Fibroblast of lung (primary cell): ENCODE measurements at regions not wholly inside any gene's neighbourhood (a gene's known extent, or its start where the extent isn't known, plus 50 kb on each side); places are given as distances from the start of the nearest gene placed in this dataset.

Source experiments
- DNase-seq, 2 donors: peaks; one replicate each; pipeline versions ENCODE4 v3.0.0 to v3.0.0-alpha.2; 2010; ENCODE audit warnings: low read depth in 2 of 2
- H2AFZ ChIP-seq: 2 replicates; pipeline ENCODE4 v1.5.1; 2012; ENCODE audit warnings: low read length, control low read depth, inconsistent platforms
- H3K27ac ChIP-seq: 2 replicates; pipeline ENCODE4 v1.5.1; 2011; ENCODE audit warnings: low read length, control low read depth; ENCODE audit not compliant: insufficient read depth
- H3K27me3 ChIP-seq: 2 replicates; pipeline ENCODE4 v1.5.1; 2011; ENCODE audit warnings: mild to moderate bottlenecking, low read length; ENCODE audit not compliant: control insufficient read depth, insufficient read depth
- H3K36me3 ChIP-seq: 2 replicates; pipeline ENCODE4 v1.5.1; 2011; ENCODE audit warnings: low read length; ENCODE audit not compliant: control insufficient read depth, insufficient read depth
- H3K4me1 ChIP-seq: 2 replicates; pipeline ENCODE4 v1.5.1; 2011; ENCODE audit warnings: low read length; ENCODE audit not compliant: control insufficient read depth, insufficient read depth; ENCODE audit errors: extremely low read depth
- H3K4me2 ChIP-seq: 2 replicates; pipeline ENCODE4 v1.5.1; 2011; ENCODE audit warnings: low read length, control low read depth; ENCODE audit not compliant: insufficient read depth; ENCODE audit errors: extremely low read depth
- H3K4me3 ChIP-seq, 4 experiments: fragments of 200-600 bp in 1 of 4; sonication (generic) in 1 of 4; replicated peaks in 1 of 4; 2 replicates each; pipeline ENCODE4 v1.5.1; 2011 to 2016; ENCODE audit warnings: low read length in 4 of 4, low read depth in 3 of 4, mild to moderate bottlenecking in 3 of 4, control low read depth in 2 of 4, inconsistent platforms in 1 of 4, mixed read lengths in 1 of 4; ENCODE audit not compliant: insufficient read depth in 1 of 4; ENCODE audit errors: control extremely low read depth in 1 of 4
- H3K79me2 ChIP-seq: 2 replicates; pipeline ENCODE4 v1.5.1; 2012; ENCODE audit warnings: mild to moderate bottlenecking, low read length, inconsistent platforms; ENCODE audit not compliant: control insufficient read depth, insufficient read depth
- H3K9ac ChIP-seq: 2 replicates; pipeline ENCODE4 v1.5.1; 2011; ENCODE audit warnings: mild to moderate bottlenecking, low read length, control low read depth; ENCODE audit not compliant: insufficient read depth
- H3K9me3 ChIP-seq: 2 replicates; pipeline ENCODE4 v1.5.1; 2012; ENCODE audit warnings: low read depth, low read length; ENCODE audit not compliant: control insufficient read depth, insufficient read depth
- H4K20me1 ChIP-seq: 2 replicates; pipeline ENCODE4 v1.5.1; 2011; ENCODE audit warnings: low read length; ENCODE audit not compliant: control insufficient read depth, insufficient read depth; ENCODE audit errors: extremely low read depth
- CTCF ChIP-seq, 2 donors: IDR thresholded peaks in 1 of 2; conservative IDR thresholded peaks in 1 of 2; 1 replicate in 1 of 2; 2 replicates in 1 of 2; pipeline ENCODE4 v1.5.1; 2011 to 2012; ENCODE audit warnings: low read length in 2 of 2, control low read depth in 1 of 2, inconsistent platforms in 1 of 2, low read depth in 1 of 2, mild to moderate bottlenecking in 1 of 2
- EZH2 ChIP-seq: IDR thresholded peaks from 2 replicates; pipeline ENCODE4 v1.5.1; 2012; ENCODE audit warnings: low read length, control low read depth, mild to moderate bottlenecking; ENCODE audit errors: missing control alignments

GRCh38 chr3:22748453-22749045 is 454.6 kb upstream of the UBE2E2 start:
- Histone ChIP-seq H3K27me3 (no peaks in the 10 kb centered on the region), H3K4me3 (no peak overlapping the region), H3K4me2 (no peak overlapping the region), H2AFZ (no peak overlapping the region), H3K79me2 (no peaks in the 10 kb centered on the region), H3K27ac (no peak overlapping the region), H3K9me3 (no peaks in the 10 kb centered on the region), H3K4me1 (no peaks in the 10 kb centered on the region), H3K36me3 (no peaks in the 10 kb centered on the region), H3K9ac (no peak overlapping the region), H4K20me1 (no peaks in the 10 kb centered on the region)
- TF ChIP-seq EZH2 = no peak
- TF ChIP-seq CTCF (conservative IDR thresholded peaks at IDR 0.05 in 1 of 2, IDR thresholded peaks at IDR 0.05 in 1 of 2; ENCODE audit: low read depth in 1 of 2, low read length in 2 of 2) = no peak
- DNase-seq = no peak

DNA sequence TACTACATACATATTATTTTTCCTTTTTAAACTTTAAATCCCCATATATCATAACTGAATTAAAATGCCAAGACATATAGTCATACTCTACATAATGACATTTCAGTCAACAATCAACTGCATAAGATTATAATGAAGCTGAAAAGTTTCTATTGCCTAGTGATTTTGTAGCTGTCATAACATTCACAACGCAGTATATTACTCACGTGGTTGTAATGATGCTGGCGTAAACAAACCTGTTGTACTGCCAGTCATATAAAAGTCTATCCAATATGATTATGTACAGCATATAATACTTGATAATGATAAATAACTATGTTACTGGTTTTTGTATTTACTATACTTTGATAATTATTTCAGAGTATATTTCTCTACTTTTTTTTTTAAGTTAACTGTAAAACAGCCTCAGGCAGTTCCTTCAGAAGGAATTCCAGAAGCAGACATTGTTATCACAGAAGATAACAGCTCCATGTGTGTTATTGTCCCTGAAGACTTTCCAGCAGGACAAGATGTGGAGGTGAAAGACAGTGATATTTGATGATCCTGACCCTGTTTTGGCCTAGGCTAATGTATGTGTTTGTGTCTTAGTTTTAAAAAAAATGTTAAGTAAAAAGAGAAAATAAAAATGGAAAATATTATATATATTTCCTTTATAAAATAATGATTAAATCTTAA is 443.4 kb upstream of the UBE2E2 start:
- H3K4me3 ChIP-seq = no peak overlapping the region
- TF ChIP-seq CTCF (conservative IDR thresholded peaks at IDR 0.05 in 1 of 2, IDR thresholded peaks at IDR 0.05 in 1 of 2; ENCODE audit: low read depth in 1 of 2, low read length in 2 of 2) = no peak
- no peak for TF ChIP-seq EZH2
- no peaks in the 10 kb centered on the region for H3K9me3 ChIP-seq
- H3K4me2 ChIP-seq = no peak overlapping the region
- H3K27ac ChIP-seq = no peak overlapping the region
- no peaks in the 10 kb centered on the region for H4K20me1 ChIP-seq
- H2AFZ ChIP-seq = no peak overlapping the region
- H3K79me2 ChIP-seq = no peaks in the 10 kb centered on the region
- no peak overlapping the region for H3K9ac ChIP-seq
- no peaks in the 10 kb centered on the region for H3K36me3 ChIP-seq
- no peaks in the 10 kb centered on the region for H3K4me1 ChIP-seq
- no peaks in the 10 kb centered on the region for H3K27me3 ChIP-seq
- DNase-seq = no peak

GRCh38 chr3:22765679-22766078 is 437.4 kb upstream of the UBE2E2 start:
- TF ChIP-seq CTCF (conservative IDR thresholded peaks at IDR 0.05 in 1 of 2, IDR thresholded peaks at IDR 0.05 in 1 of 2; ENCODE audit: low read depth in 1 of 2, low read length in 2 of 2) (no peak), EZH2 (no peak)

More at GRCh38 chr3:22765679-22766078, 437.4 kb upstream of the UBE2E2 start:
- no peaks in the 10 kb centered on the region for H3K79me2 ChIP-seq
- no peaks in the 10 kb centered on the region for H4K20me1 ChIP-seq
- H3K36me3 ChIP-seq = no peaks in the 10 kb centered on the region
- no peak overlapping the region for H3K4me3 ChIP-seq
- H3K9me3 ChIP-seq = no peaks in the 10 kb centered on the region
- H3K27me3 ChIP-seq = no peaks in the 10 kb centered on the region
- H3K4me1 ChIP-seq = no peaks in the 10 kb centered on the region
- H3K27ac ChIP-seq = no peak overlapping the region
- H3K9ac ChIP-seq = no peak overlapping the region
- H3K4me2 ChIP-seq = no peak overlapping the region
- H2AFZ ChIP-seq = no peak overlapping the region
- no peak for DNase-seq
